ENCODE measurements at regions not wholly inside any gene's neighbourhood (a gene's known extent, or its start where the extent isn't known, plus 50 kb on each side); places are given as distances from the start of the nearest gene placed in this dataset.

- FAIRE-seq (no peak), ATAC-seq (no peak), DNase-seq (ENCODE audit: low read depth, low spot score) (no peak)
- H2AFZ ChIP-seq (ENCODE audit: control insufficient read depth, low read depth, low read length), result no peak overlapping the region
- ChIA-PET RAD21 (ENCODE audit: unreplicated experiment) (no interaction called here), CTCF (no interaction called here), SMC1A (ENCODE audit: uncharacterized antibody, unreplicated experiment) (no interaction called here), POLR2A (no interaction called here)
- intact Hi-C loops (cut with micrococcal nuclease; ENCODE audit: unreplicated experiment), result no loop called here
- BruUV-seq (replicated peaks), result no TSS peak
- in situ Hi-C loops (cut with MboI), result no loop called here
- H3K27ac ChIP-seq (ENCODE audit: control insufficient read depth, insufficient read depth), result no peak overlapping the region
- H3K4me2 ChIP-seq (ENCODE audit: control insufficient read depth, insufficient read depth), result no peak overlapping the region
- H3K4me3 ChIP-seq, result no peak overlapping the region
- no peak for TF ChIP-seq ESRRA (IDR thresholded peaks at IDR 0.05; ENCODE audit: low read length)
- no peak for TF ChIP-seq RAD51 (IDR thresholded peaks at IDR 0.05)
- TF ChIP-seq TARDBP (IDR thresholded peaks at IDR 0.05; ENCODE audit: borderline replicate concordance), result no peak
- TF ChIP-seq ZBED1 (IDR thresholded peaks at IDR 0.05; ENCODE audit: borderline replicate concordance), result no peak
- TF ChIP-seq JUNB (IDR thresholded peaks at IDR 0.05), result no peak
- no peak for TF ChIP-seq SREBF2 (IDR thresholded peaks at IDR 0.05; ENCODE audit: low read length)
- TF ChIP-seq POLR2AphosphoS2 (IDR thresholded peaks at IDR 0.05; ENCODE audit: low read depth, low read length), result no peak
- TF ChIP-seq MXI1 (IDR thresholded peaks at IDR 0.05; ENCODE audit: low read depth, low read length), result no peak
- no peak for TF ChIP-seq BCL11A (IDR thresholded peaks at IDR 0.05; ENCODE audit: low read depth, low read length)
- TF ChIP-seq E4F1 (IDR thresholded peaks at IDR 0.05; ENCODE audit: borderline replicate concordance, partially characterized antibody), result no peak
- TF ChIP-seq KAT2A (conservative IDR thresholded peaks at IDR 0.05; ENCODE audit: control insufficient read depth, low read depth, low read length), result no peak
- TF ChIP-seq ZNF592 (IDR thresholded peaks at IDR 0.05), result no peak
- no peak for TF ChIP-seq PAX5 (IDR thresholded peaks at IDR 0.05; ENCODE audit: borderline replicate concordance, low read depth, low read length)
- no peak for TF ChIP-seq FOXM1 (IDR thresholded peaks at IDR 0.05; ENCODE audit: low read depth, low read length)
- TF ChIP-seq POU2F2 (IDR thresholded peaks at IDR 0.05; ENCODE audit: borderline replicate concordance, low read depth, low read length), result no peak
- H3K9ac ChIP-seq (ENCODE audit: control insufficient read depth, insufficient read depth, low read length), result no peak overlapping the region
- H3K4me1 ChIP-seq (ENCODE audit: control insufficient read depth, insufficient read depth, low read length), result no peaks in the 10 kb centered on the region
- no peaks in the 10 kb centered on the region for H3K36me3 ChIP-seq (ENCODE audit: control insufficient read depth in 2 of 2, insufficient read depth in 2 of 2, low read length in 1 of 2)
- H3K9me3 ChIP-seq (replicated peaks; ENCODE audit: control insufficient read depth, insufficient read depth, low read length), result no peaks in the 10 kb centered on the region
- H4K20me1 ChIP-seq (ENCODE audit: control insufficient read depth, insufficient read depth), result no peaks in the 10 kb centered on the region
- H3K27me3 ChIP-seq (replicated peaks in 1 of 2; ENCODE audit: control insufficient read depth in 2 of 2, insufficient read depth in 2 of 2, low read length in 1 of 2), result no peaks in the 10 kb centered on the region
- WGBS (ENCODE audit: insufficient coverage, insufficient replicate concordance, low lambda C conversion rate, missing lambda C conversion rate), result 34% methylated on average over 3 of the region's 3 CpGs
- no peaks in the 10 kb centered on the region for H3K79me2 ChIP-seq (ENCODE audit: control insufficient read depth, insufficient read depth, low read length)
Observed at GRCh38 chr3:115322901-115323300, 175.8 kb upstream of the ZBTB20 start.
